Heart left ventricle (tissue), 16 donors: ENCODE measurements at regions not wholly inside any gene's neighbourhood (a gene's known extent, or its start where the extent isn't known, plus 50 kb on each side); places are given as distances from the start of the nearest gene placed in this dataset.

Experiments
- ATAC-seq, 4 donors: fragments of 200-7000 bp; cut with Tn5 transposase; one replicate each; pipeline ENCODE4 v1.9.1; 2020 to 2022; ENCODE audit warnings: moderate library complexity in 4 of 4, mild to moderate bottlenecking in 3 of 4, moderate number of reproducible peaks in 1 of 4
- DNase-seq, 5 donors: peaks; one replicate each; pipeline ENCODE4 v3.0.0-alpha.2; 2020
- H3K27ac ChIP-seq, 12 donors: fragments of 200-600 bp; sonication (generic) in 4 of 12; one replicate each; pipeline versions ENCODE4 v1.5.0 to v1.8.0; 2016 to 2022; ENCODE audit warnings: mild to moderate bottlenecking in 2 of 12
- H3K27me3 ChIP-seq, 9 donors: fragments of 200-600 bp; sonication (generic) in 2 of 9; one replicate each; pipeline versions ENCODE4 v1.5.1 to v1.8.0; 2016 to 2022; ENCODE audit warnings: mild to moderate bottlenecking in 3 of 9
- H3K36me3 ChIP-seq, 9 donors: fragments of 200-600 bp; sonication (generic) in 2 of 9; one replicate each; pipeline versions ENCODE4 v1.5.0 to v1.8.0; 2018 to 2022; ENCODE audit warnings: mild to moderate bottlenecking in 2 of 9
- H3K4me1 ChIP-seq, 12 donors: fragments of 200-600 bp; sonication (generic) in 4 of 12; one replicate each; pipeline versions ENCODE4 v1.5.0 to v1.8.0; 2016 to 2022; ENCODE audit warnings: mild to moderate bottlenecking in 3 of 12
- H3K4me3 ChIP-seq, 12 donors: fragments of 200-600 bp; sonication (generic) in 4 of 12; one replicate each; pipeline versions ENCODE4 v1.5.0 to v1.8.0; 2017 to 2022; ENCODE audit warnings: mild to moderate bottlenecking in 9 of 12, moderate library complexity in 4 of 12
- H3K9me3 ChIP-seq, 12 donors: fragments of 200-600 bp; sonication (generic) in 4 of 12; one replicate each; pipeline versions ENCODE4 v1.5.0 to v1.8.0; 2016 to 2022; ENCODE audit warnings: mild to moderate bottlenecking in 1 of 12
- CTCF ChIP-seq, 12 donors: fragments of 200-600 bp; sonication (generic) in 4 of 12; IDR thresholded peaks; one replicate each; pipeline versions ENCODE4 v1.5.0 to v1.8.0; 2018 to 2022; ENCODE audit warnings: antibody characterized with exemption in 12 of 12, mild to moderate bottlenecking in 5 of 12
- POLR2A ChIP-seq, 2 donors: fragments of 450-650 bp; IDR thresholded peaks; one replicate each; pipeline ENCODE4 v1.6.1; 2017; ENCODE audit warnings: antibody characterized with exemption in 2 of 2, mild to moderate bottlenecking in 2 of 2, moderate library complexity in 2 of 2
- WGBS, 4 donors: extraction: QIAGEN DNeasy Blood & Tissue Kit in 2 of 4; methylation state at CpG; one replicate each; pipeline versions ENCODE4 v1.1.5 to v1.1.7; 2013 to 2018; 5-methylcytosine and 5-hydroxymethylcytosine counted together
- intact Hi-C, 10 donors: fragments of 100-400 bp; cut with DNase I; formaldehyde crosslinking; loops; one replicate each; pipeline versions ENCODE4 v1.11.1 to v1.14.2; 2022
- donor health status: ischemic (EF 13 %, LVEDD 7.1; RV severe dilation, severe dysfunction).
- donor health status: healthy with polysubstance abuse.
- donor health status: DM: no; HTN: yes; CAD: no.
- donor health status: DM: no; HTN: no; CAD: no.
- donor health status: ischemic (EF 25% LVEDD 6.9; RV normal size, moderate dysfunction).
- donor health status: ischemic (EF 25% LVEDD 5.7; RV mildly dilated, moderate dysfunction).
- donor health status: healthy.
- donor health status: DM: yes; HTN: yes; CAD: no.
- donor health status: ischemic (EF 35%, LVEDD 5.7; RV mildly dilated, moderate dysfunction).
- donor health status: nonischemic (EF 11% LVEDD 7.7; RV severe dilation, severe dysfunction).
- donor health status: DM: yes; HTN: yes; CAD: no.
- donor health status: PGD.
- donor health status: ischemic (EF 29% LVEDD 5.4; RV normal size, mild dysfunction).
- donor health status: nonischemic (EF 23%, LVEDD 6.1; RV moderate dilation, normal function).

GRCh38 chrX:22699581-22700091 is 300.1 kb upstream of the DDX53 start:
- TF ChIP-seq CTCF (IDR thresholded peaks at IDR 0.05) (no peak), POLR2A (IDR thresholded peaks at IDR 0.05) (no peak)
- no peaks in the 10 kb centered on the region for H3K27me3 ChIP-seq
- no peak for ATAC-seq
- H3K36me3 ChIP-seq = no peaks in the 10 kb centered on the region
- no peaks in the 10 kb centered on the region for H3K4me1 ChIP-seq
- DNase-seq = no peak
- intact Hi-C loops = no loop called here
- H3K9me3 ChIP-seq = peaks cover 0 to 8% (median 0%) of the 10 kb centered on the region in 12 donors
- no peak overlapping the region for H3K27ac ChIP-seq
- 17 to 40% (median 38%) methylated on average over 5 of the region's 5 CpGs for WGBS, 4 donors
- H3K4me3 ChIP-seq = no peak overlapping the region

- Histone ChIP-seq H3K4me3 (no peak overlapping the region), H3K27me3 (peaks cover 0 to 12% (median 0%) of the 10 kb centered on the region in 9 donors), H3K36me3 (no peaks in the 10 kb centered on the region), H3K9me3 (no peaks in the 10 kb centered on the region), H3K4me1 (no peaks in the 10 kb centered on the region), H3K27ac (no peak overlapping the region)
- no peak for DNase-seq
- WGBS, 4 donors = 81 to 95% (median 84%) methylated on average over 5 of the region's 5 CpGs
- TF ChIP-seq CTCF (IDR thresholded peaks at IDR 0.05) (no peak), POLR2A (IDR thresholded peaks at IDR 0.05) (no peak)
- intact Hi-C loops = no loop called here
- no peak for ATAC-seq
Observed at GRCh38 chrX:22712942-22713341, 286.8 kb upstream of the DDX53 start.

- DNase-seq (no peak), ATAC-seq (no peak)
- no peak for TF ChIP-seq POLR2A (IDR thresholded peaks at IDR 0.05)
- TF ChIP-seq CTCF (IDR thresholded peaks at IDR 0.05) = no peak
- intact Hi-C loops = no loop called here
- Histone ChIP-seq H3K9me3 (no peaks in the 10 kb centered on the region), H3K4me1 (no peaks in the 10 kb centered on the region), H3K27me3 (peaks cover 0 to 6% (median 0%) of the 10 kb centered on the region in 9 donors), H3K36me3 (no peaks in the 10 kb centered on the region), H3K4me3 (no peak overlapping the region), H3K27ac (no peak overlapping the region)
- WGBS, 4 donors = 71 to 95% (median 84%) methylated on average over 6 of the region's 6 CpGs
Observed at GRCh38 chrX:22730542-22730941, 269.2 kb upstream of the DDX53 start.

- TF ChIP-seq CTCF (IDR thresholded peaks at IDR 0.05) = no peak
- no peak for TF ChIP-seq POLR2A (IDR thresholded peaks at IDR 0.05)
- intact Hi-C loops = no loop called here
- Histone ChIP-seq H3K4me1 (no peaks in the 10 kb centered on the region), H3K27ac (no peak overlapping the region), H3K9me3 (no peaks in the 10 kb centered on the region), H3K4me3 (no peak overlapping the region), H3K27me3 (no peaks in the 10 kb centered on the region), H3K36me3 (no peaks in the 10 kb centered on the region)
- DNase-seq (no peak), ATAC-seq (no peak)
- WGBS, 4 donors = 73 to 85% (median 80%) methylated on average over 2 of the region's 2 CpGs
Observed at GRCh38 chrX:22737541-22737940, 262.2 kb upstream of the DDX53 start.
